ENCODE measurements at regions not wholly inside any gene's neighbourhood (a gene's known extent, or its start where the extent isn't known, plus 50 kb on each side); places are given as distances from the start of the nearest gene placed in this dataset.

- ChIA-PET CTCF (no interaction called here), POLR2A (no interaction called here)
- no peak for DNase-seq (ENCODE audit: low read depth, low spot score)
- no TSS peak for BruUV-seq (replicated peaks)
- H3K27ac ChIP-seq (ENCODE audit: low read length): no peak overlapping the region
- H3K9me3 ChIP-seq (ENCODE audit: control insufficient read depth, insufficient read depth, low read depth, low read length): no peaks in the 10 kb centered on the region
- H3K36me3 ChIP-seq (ENCODE audit: control insufficient read depth, insufficient read depth, low read length): no peaks in the 10 kb centered on the region
- no peak overlapping the region for H3K4me3 ChIP-seq (ENCODE audit: low read depth in 2 of 2, low read length in 2 of 2)
- H3K4me1 ChIP-seq (ENCODE audit: control insufficient read depth, insufficient read depth, low read length): no peaks in the 10 kb centered on the region
- intact Hi-C loops (cut with micrococcal nuclease; ENCODE audit: unreplicated experiment): no loop called here
- H3K27me3 ChIP-seq (ENCODE audit: control insufficient read depth, insufficient read depth, low read length): no peaks in the 10 kb centered on the region
- in situ Hi-C loops (cut with HindIII; ENCODE audit: low pct_unique_long_range_greater_than_20kb, low sequenced_read_pairs): no loop called here
- TF ChIP-seq POLR2AphosphoS5 (IDR thresholded peaks at IDR 0.05; ENCODE audit: low read depth, low read length) (no peak), REST (IDR thresholded peaks at IDR 0.05; ENCODE audit: insufficient read depth in 1 of 2, low read depth in 2 of 2, low read length in 1 of 2) (no peak), SIN3A (IDR thresholded peaks at IDR 0.05; ENCODE audit: borderline replicate concordance, insufficient read depth, low read depth, low read length) (no peak), CTCF (IDR thresholded peaks at IDR 0.05) (no peak), TCF7L2 (IDR thresholded peaks at IDR 0.05; ENCODE audit: low read depth, low read length) (no peak)
- ATAC-seq: no peak
Measured at GRCh38 chr4:81523672-81524327, 52.1 kb upstream of the RASGEF1B start.

- Histone ChIP-seq H3K27me3 (ENCODE audit: control insufficient read depth, insufficient read depth, low read length) (no peaks in the 10 kb centered on the region), H3K27ac (ENCODE audit: low read length) (no peak overlapping the region), H3K36me3 (ENCODE audit: control insufficient read depth, insufficient read depth, low read length) (no peaks in the 10 kb centered on the region), H3K4me3 (ENCODE audit: low read depth in 2 of 2, low read length in 2 of 2) (no peak overlapping the region), H3K4me1 (ENCODE audit: control insufficient read depth, insufficient read depth, low read length) (no peaks in the 10 kb centered on the region), H3K9me3 (ENCODE audit: control insufficient read depth, insufficient read depth, low read depth, low read length) (no peaks in the 10 kb centered on the region)
- intact Hi-C loops (cut with micrococcal nuclease; ENCODE audit: unreplicated experiment) (no loop called here), in situ Hi-C loops (cut with HindIII; ENCODE audit: low pct_unique_long_range_greater_than_20kb, low sequenced_read_pairs) (no loop called here)
- POLR2A ChIA-PET: no interaction called here
- no TSS peak for BruUV-seq (replicated peaks)
- TF ChIP-seq TCF7L2 (IDR thresholded peaks at IDR 0.05; ENCODE audit: low read depth, low read length): no peak
- TF ChIP-seq POLR2AphosphoS5 (IDR thresholded peaks at IDR 0.05; ENCODE audit: low read depth, low read length): no peak
- TF ChIP-seq REST (IDR thresholded peaks at IDR 0.05; ENCODE audit: insufficient read depth in 1 of 2, low read depth in 2 of 2, low read length in 1 of 2): no peak
- no peak for TF ChIP-seq CTCF (IDR thresholded peaks at IDR 0.05)
- TF ChIP-seq SIN3A (IDR thresholded peaks at IDR 0.05; ENCODE audit: borderline replicate concordance, insufficient read depth, low read depth, low read length): no peak
- ATAC-seq (no peak), DNase-seq (ENCODE audit: low read depth, low spot score) (no peak)
- CTCF ChIA-PET: no interaction called here
Measured at GRCh38 chr4:81522711-81523110, 51.0 kb upstream of the RASGEF1B start.

Measured in Panc1 (cell line).